VCaP (cell line): ENCODE measurements at regions not wholly inside any gene's neighbourhood (a gene's known extent, or its start where the extent isn't known, plus 50 kb on each side); places are given as distances from the start of the nearest gene placed in this dataset.

Experiments used
- H3K27ac ChIP-seq: fragments of 450-650 bp; 2 replicates; pipeline ENCODE4 v1.5.1; 2017
- TF ChIP-seq, protein P1 (sequence below): fragments of 450-650 bp; conservative IDR thresholded peaks from 2 replicates; pipeline ENCODE4 v1.5.1; 2017; ENCODE audit warnings: mild to moderate bottlenecking, moderate library complexity

DNA sequence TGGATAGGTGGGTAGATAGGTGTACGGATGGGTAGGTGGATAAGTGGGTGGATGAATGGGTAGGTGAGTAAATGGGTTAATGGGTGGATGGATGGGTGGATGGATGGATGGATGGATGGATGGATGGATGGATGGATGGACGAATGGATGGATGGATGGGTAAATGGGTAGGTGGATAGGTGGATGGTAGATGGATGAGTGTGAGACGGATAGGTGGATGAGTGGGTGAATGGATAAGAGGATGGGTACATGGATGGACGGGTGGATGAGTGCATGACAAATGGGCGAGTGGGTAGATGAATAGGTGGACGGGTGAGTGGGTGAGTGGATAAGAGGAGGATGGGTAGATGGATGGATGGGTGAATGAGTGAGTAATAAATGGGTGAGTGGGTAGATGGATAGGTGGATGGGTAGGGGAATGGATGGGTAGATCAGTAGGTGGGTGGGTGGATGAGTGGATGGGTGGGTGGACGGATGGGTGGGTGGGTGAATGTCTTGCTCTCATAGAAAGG lies 179.2 kb downstream of the FGF18 start:
- no peak overlapping the region for H3K27ac ChIP-seq
- TF ChIP-seq, protein P1, sequence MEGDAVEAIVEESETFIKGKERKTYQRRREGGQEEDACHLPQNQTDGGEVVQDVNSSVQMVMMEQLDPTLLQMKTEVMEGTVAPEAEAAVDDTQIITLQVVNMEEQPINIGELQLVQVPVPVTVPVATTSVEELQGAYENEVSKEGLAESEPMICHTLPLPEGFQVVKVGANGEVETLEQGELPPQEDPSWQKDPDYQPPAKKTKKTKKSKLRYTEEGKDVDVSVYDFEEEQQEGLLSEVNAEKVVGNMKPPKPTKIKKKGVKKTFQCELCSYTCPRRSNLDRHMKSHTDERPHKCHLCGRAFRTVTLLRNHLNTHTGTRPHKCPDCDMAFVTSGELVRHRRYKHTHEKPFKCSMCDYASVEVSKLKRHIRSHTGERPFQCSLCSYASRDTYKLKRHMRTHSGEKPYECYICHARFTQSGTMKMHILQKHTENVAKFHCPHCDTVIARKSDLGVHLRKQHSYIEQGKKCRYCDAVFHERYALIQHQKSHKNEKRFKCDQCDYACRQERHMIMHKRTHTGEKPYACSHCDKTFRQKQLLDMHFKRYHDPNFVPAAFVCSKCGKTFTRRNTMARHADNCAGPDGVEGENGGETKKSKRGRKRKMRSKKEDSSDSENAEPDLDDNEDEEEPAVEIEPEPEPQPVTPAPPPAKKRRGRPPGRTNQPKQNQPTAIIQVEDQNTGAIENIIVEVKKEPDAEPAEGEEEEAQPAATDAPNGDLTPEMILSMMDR = no peak

DNA sequence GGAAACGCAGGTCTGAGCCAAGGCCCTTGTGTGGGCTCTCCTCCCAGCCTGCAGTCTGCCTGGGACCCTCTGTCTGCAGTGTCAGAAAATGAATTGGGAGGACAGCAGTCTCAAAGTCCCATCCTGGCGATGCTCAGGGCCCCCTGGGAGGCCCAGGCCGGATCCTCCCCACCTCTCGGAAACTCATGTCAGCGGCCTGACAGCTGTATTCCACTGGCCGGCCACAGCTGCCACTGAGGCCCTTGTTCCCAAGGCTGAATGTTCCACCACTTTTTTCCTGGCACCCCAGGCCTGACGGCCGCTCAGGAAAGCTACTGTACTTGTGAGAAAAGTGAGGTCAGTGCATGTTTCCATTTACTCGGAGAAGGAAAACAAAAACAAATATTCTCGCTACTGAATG lies 180.0 kb downstream of the FGF18 start:
- no peak overlapping the region for H3K27ac ChIP-seq
- TF ChIP-seq, protein P1 = no peak

DNA sequence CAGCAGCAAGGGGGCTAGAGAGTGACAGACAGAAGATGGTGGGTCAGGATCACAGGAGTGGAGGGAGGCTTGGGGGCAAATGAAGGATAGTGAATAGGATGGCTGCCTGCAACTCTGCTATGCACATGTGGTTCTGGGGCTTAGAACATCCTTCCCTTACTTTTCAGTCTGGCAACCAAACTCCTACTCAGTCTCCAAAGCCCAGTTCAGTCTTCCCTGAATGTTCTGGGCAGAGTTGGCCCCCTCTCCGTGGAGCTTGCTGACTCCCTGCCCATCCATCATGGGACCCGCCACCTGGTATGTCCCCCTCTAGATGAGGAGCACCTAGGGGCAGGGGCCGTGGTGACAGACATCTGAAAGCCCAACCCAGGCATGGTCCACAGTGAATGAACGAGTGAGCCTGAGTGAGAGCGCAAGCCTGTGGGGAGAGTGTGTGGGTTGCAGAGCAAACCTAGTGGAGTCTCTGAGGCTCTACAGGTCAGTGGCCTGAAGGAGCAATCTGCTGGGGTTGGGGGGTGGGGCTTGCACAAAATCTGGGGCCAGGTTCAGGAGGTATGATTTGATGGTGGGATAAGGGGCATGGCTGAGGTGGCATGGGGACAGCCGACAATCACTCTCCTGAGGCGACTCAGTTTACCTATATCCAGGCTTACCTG lies 180.6 kb downstream of the FGF18 start:
- TF ChIP-seq, protein P1 = no peak
- no peak overlapping the region for H3K27ac ChIP-seq

DNA sequence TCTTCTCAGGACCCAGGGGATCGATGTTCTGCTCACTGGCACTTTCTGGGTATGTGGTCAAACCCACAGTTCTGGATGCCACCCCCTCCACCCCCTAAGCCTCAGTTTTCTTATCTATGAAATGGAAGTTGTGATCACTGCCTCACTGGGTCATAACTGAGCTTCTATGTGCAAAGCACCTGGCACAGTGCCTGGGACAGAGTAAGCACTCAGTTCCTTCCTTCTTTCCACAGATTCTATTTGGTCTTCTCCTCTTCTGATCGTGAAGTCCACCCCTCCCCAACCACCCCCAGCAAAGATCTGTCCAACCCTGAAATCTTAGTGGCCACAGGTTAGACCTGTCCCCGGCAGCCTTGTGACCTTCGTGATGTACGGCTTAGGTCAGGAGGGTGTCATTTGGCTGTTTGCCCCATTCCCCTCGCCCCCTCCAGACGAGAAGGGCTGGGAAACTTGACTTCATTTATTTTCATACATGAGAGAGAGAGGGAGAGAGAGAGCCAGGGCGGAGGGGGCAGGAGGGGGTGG lies 181.4 kb downstream of the FGF18 start:
- H3K27ac ChIP-seq = no peak overlapping the region

DNA sequence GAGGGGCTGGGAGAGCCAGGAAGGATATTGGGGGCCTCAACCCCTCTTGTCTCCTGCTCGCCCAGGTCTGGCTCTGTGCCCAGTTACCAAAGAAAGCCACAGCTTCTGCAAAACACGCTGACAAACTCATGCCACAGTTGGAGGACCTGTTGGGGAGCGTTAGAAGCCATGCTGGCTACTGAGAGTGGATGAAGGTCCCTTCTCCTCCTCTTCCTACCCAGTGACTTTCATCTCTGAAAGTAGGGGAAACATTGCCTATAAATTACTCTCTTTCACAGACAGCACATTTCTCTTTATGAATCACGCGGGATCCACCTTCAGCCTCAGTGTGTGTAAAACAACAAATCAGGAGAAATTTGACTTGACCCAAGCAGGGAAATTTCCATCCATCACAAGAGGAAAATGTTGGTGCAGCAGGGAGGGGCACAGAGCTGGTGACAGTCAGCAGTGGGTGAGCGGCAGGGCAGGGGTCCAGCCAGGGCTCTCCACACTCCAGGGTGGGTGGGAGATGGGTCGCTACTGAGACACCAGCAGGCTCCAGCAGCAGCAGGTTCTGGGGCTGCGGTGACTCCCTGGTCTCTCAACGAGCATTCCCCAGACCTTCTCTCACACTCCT lies 181.9 kb downstream of the FGF18 start:
- TF ChIP-seq, protein P1 = no peak
- H3K27ac ChIP-seq = no peak overlapping the region

More for the DNA sequence above, 181.4 kb downstream of the FGF18 start:
- TF ChIP-seq, protein P1 = no peak

DNA sequence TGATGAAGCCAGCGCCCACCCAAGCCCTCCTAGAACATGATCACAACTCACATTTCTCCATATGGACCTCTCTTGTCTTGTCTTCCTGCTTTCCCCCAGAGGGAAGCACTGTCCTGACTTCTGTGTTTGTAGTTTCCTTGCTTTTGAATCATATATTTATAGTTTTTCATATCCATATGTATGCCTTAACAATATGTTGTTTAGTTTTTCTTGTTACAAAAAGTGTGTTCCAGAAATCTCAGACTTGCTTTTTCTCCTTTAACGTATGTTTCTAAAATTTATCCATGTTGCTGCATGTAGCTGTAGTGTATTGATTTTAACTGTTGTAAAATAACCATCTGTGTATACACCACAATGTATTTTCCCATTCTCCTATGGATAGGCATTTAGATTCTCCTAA lies 182.0 kb upstream of the SMIM23 start:
- H3K27ac ChIP-seq = no peak overlapping the region
- TF ChIP-seq, protein P1 = no peak

DNA sequence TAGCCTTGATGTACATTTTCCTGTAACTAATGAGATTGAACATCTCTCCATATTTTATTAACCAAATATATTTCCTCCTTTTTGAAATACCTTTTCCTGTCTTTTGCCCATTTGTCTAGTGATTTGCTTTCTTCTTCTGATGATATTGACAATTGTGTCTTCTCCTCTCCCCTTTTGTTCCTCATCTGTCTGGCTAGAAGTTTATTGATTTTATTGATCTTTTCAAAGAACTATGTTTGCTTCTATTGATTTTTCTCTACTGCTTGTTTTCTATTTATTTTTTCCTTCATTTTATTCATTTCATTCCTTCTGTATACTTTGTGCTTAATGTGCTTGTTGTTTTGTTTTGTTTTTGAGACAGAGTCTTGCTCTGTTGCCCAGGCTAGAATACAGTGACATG lies 181.4 kb upstream of the SMIM23 start:
- TF ChIP-seq, protein P1 = no peak
- no peak overlapping the region for H3K27ac ChIP-seq
